Panc1 (cell line): ENCODE measurements at regions not wholly inside any gene's neighbourhood (a gene's known extent, or its start where the extent isn't known, plus 50 kb on each side); places are given as distances from the start of the nearest gene placed in this dataset.

Source experiments
- ATAC-seq: fragments of 200-7000 bp; cut with Tn5 transposase; 2 replicates; pipeline ENCODE4 v1.9.1; 2020; ENCODE audit warnings: mild to moderate bottlenecking, moderate library complexity
- BruUV-seq: library from RNA; stranded (reverse); fragments of 400-500 nt; replicated peaks from 2 replicates; lab custom pipeline; 2021; lab: Mats Ljungman, UMichigan
- CTCF ChIA-PET: fragments of 300-600 bp; sonication (Branson Sonifier 250); formaldehyde crosslinking; loops from one replicate; lab custom pipeline; 2022; ENCODE audit warnings: antibody characterized with exemption; lab: Charles Lee
- POLR2A ChIA-PET: fragments of 300-600 bp; sonication (Branson Sonifier 250); formaldehyde crosslinking; loops from one replicate; lab custom pipeline; 2022; ENCODE audit warnings: antibody characterized with exemption; lab: Charles Lee
- DNase-seq: peaks from one replicate; pipeline ENCODE4 v3.0.0-alpha.2; 2010; ENCODE audit warnings: low read depth, low spot score
- H3K27ac ChIP-seq: 2 replicates; pipeline ENCODE4 v1.5.1; 2011; ENCODE audit warnings: mild to moderate bottlenecking, low read length, inconsistent platforms
- H3K27me3 ChIP-seq: fragments of 200-500 bp; sonication (Bioruptor generic); 2 replicates; pipeline ENCODE4 v1.6.0; 2014; ENCODE audit warnings: low read length, inconsistent platforms; ENCODE audit not compliant: control insufficient read depth, insufficient read depth
- H3K36me3 ChIP-seq: fragments of 200-500 bp; sonication (Bioruptor generic); 2 replicates; pipeline ENCODE4 v1.5.1; 2014; ENCODE audit warnings: inconsistent platforms, mild to moderate bottlenecking, low read length, moderate library complexity; ENCODE audit not compliant: control insufficient read depth, insufficient read depth
- H3K4me1 ChIP-seq: 2 replicates; pipeline ENCODE4 v1.5.1; 2011; ENCODE audit warnings: inconsistent platforms, mild to moderate bottlenecking, low read length, moderate library complexity; ENCODE audit not compliant: control insufficient read depth, insufficient read depth
- H3K4me3 ChIP-seq, 2 experiments: 2 replicates each; pipeline ENCODE4 v1.5.1; 2011 to 2012; ENCODE audit warnings: low read depth in 2 of 2, low read length in 2 of 2, mild to moderate bottlenecking in 2 of 2, inconsistent platforms in 1 of 2, moderate library complexity in 1 of 2
- H3K9me3 ChIP-seq: fragments of 200-500 bp; sonication (Bioruptor generic); 2 replicates; pipeline ENCODE4 v1.5.1; 2014; ENCODE audit warnings: low read depth, mild to moderate bottlenecking, inconsistent platforms, low read length, moderate library complexity; ENCODE audit not compliant: control insufficient read depth, insufficient read depth
- CTCF ChIP-seq: fragments of 450-650 bp; IDR thresholded peaks from 2 replicates; pipeline ENCODE4 v1.5.1; 2017; ENCODE audit warnings: mild to moderate bottlenecking
- POLR2AphosphoS5 ChIP-seq: IDR thresholded peaks from 2 replicates; pipeline ENCODE4 v1.6.1; 2012; ENCODE audit warnings: mild to moderate bottlenecking, low read depth, low read length, moderate library complexity
- REST ChIP-seq, 2 experiments: IDR thresholded peaks; 2 replicates each; pipeline ENCODE4 v1.6.1; 2011 to 2012; ENCODE audit warnings: low read depth in 2 of 2, control low read depth in 1 of 2, low read length in 1 of 2, mild to moderate bottlenecking in 1 of 2, moderate library complexity in 1 of 2; ENCODE audit not compliant: insufficient read depth in 1 of 2
- SIN3A ChIP-seq: IDR thresholded peaks from 2 replicates; pipeline ENCODE4 v1.6.1; 2012; ENCODE audit warnings: low read depth, mild to moderate bottlenecking, low read length, moderate library complexity, borderline replicate concordance; ENCODE audit not compliant: insufficient read depth
- TCF7L2 ChIP-seq: IDR thresholded peaks from 2 replicates; pipeline ENCODE4 v1.6.1; 2011; ENCODE audit warnings: mild to moderate bottlenecking, low read depth, low read length, inconsistent platforms
- in situ Hi-C: cut with HindIII; loops from 2 replicates; pipeline ENCODE4 v1.10.0; 2016; ENCODE audit warnings: low sequenced_read_pairs, low pct_unique_long_range_greater_than_20kb
- intact Hi-C: fragments of 100-400 bp; cut with micrococcal nuclease; formaldehyde crosslinking; loops from one replicate; pipeline ENCODE4 v1.10.0; 2022; ENCODE audit not compliant: unreplicated experiment

- ATAC-seq (no peak), DNase-seq (no peak)
- H3K4me3 ChIP-seq, result no peak overlapping the region
- intact Hi-C loops, result no loop called here
- no peaks in the 10 kb centered on the region; the same call in 1 of the 2 replicates for H3K4me1 ChIP-seq
- H3K36me3 ChIP-seq, result no peaks in the 10 kb centered on the region
- no peaks in the 10 kb centered on the region for H3K27me3 ChIP-seq
- no peaks in the 10 kb centered on the region; the same call in 1 of the 2 replicates for H3K9me3 ChIP-seq
- no peak for TF ChIP-seq POLR2AphosphoS5
- no peak for TF ChIP-seq SIN3A
- TF ChIP-seq TCF7L2, result no peak
- TF ChIP-seq CTCF, result no peak
- no peak for TF ChIP-seq REST (IDR thresholded peaks at IDR 0.05; ENCODE audit: insufficient read depth in 1 of 2, low read depth in 2 of 2, low read length in 1 of 2)
- ChIA-PET CTCF (interaction anchor here (0.5 kb wide), 1 partner anchor 107 kb away, joined by 3 read pairs; no protein-coding TSS in a partner anchor), POLR2A (no interaction called here)
- H3K27ac ChIP-seq, result peak overlapping the region; percentile 99; the same call in 1 of the 2 replicates
- in situ Hi-C loops, result no loop called here
- BruUV-seq, result no TSS peak
Observed at GRCh38 chr10:61845950-61846268, 55.6 kb upstream of the ARID5B start.

GRCh38 chr10:61846370-61847031 is 55.0 kb upstream of the ARID5B start:
- intact Hi-C loops, result no loop called here
- Histone ChIP-seq H3K9me3 (no peaks in the 10 kb centered on the region; the same call in 1 of the 2 replicates), H3K4me1 (no peaks in the 10 kb centered on the region; the same call in 1 of the 2 replicates), H3K27ac (peak overlapping the region; percentile 99; the same call in 1 of the 2 replicates), H3K4me3 (no peak overlapping the region), H3K36me3 (no peaks in the 10 kb centered on the region), H3K27me3 (no peaks in the 10 kb centered on the region)
- POLR2A ChIA-PET, result no interaction called here
- in situ Hi-C loops, result no loop called here
- BruUV-seq, result no TSS peak
- TF ChIP-seq SIN3A, result no peak
- TF ChIP-seq CTCF, result no peak
- no peak for TF ChIP-seq TCF7L2
- TF ChIP-seq REST (IDR thresholded peaks at IDR 0.05; ENCODE audit: insufficient read depth in 1 of 2, low read depth in 2 of 2, low read length in 1 of 2), result no peak
- TF ChIP-seq POLR2AphosphoS5, result no peak
- CTCF ChIA-PET, result interaction anchor here (0.5 kb wide), 1 partner anchor 107 kb away, joined by 3 read pairs; no protein-coding TSS in a partner anchor
- no peak for DNase-seq
- no peak for ATAC-seq
